Fibroblast of the conjunctiva (primary cell): ENCODE measurements at regions not wholly inside any gene's neighbourhood (a gene's known extent, or its start where the extent isn't known, plus 50 kb on each side); places are given as distances from the start of the nearest gene placed in this dataset.
"Not testable (repeated sequence)": the region's sequence is repeated elsewhere in the genome, so short reads cannot be mapped to it uniquely, and the experiment has no call there.

Source experiments
- DNase-seq: peaks from one replicate; pipeline ENCODE4 v3.0.0-alpha.2; 2010; ENCODE audit warnings: low read depth

- DNase-seq = no peak
These were observed 273.0 kb upstream of the RPS23 start for GRCh38 chr5:82551192-82551591.

DNA sequence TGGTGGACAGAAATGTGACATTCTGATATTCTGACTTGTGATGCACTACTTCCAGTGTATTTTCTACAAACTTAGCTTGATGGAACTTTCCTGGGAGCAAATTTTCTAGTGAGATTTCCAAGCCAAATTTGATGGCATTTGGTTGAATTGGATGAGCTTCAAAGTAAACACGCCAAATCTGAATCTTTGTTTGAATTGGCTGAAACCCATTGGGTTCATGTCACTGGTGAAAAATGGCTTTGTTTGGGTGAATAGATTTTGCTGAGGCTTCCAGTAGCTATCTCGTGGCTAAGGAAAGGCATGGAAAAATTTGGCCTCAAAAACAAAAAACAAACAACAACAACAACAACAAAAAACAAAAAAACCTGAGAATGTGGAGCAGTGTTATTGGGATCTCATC, 271.1 kb upstream of the RPS23 start:
- no peak for DNase-seq

DNA sequence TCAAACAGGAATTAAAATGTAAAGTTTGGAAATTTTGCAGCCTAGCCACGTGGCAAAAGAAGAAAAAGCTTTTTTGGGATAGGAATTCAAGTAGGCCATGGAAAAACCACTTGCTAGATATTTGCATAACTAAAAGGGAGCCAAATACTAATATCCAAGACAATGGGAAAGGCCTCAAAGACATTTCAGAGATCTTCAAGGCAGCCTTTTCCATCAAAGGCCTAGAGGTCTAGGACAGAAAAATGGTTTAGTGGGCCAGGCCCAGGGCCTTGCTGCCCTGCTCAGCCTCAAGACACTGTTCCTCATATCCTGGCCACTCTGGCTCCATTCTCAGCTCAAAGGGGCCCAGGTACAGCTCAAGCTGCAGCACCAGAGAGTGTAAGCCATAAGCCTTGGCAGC, 265.9 kb upstream of the RPS23 start:
- no peak for DNase-seq

DNA sequence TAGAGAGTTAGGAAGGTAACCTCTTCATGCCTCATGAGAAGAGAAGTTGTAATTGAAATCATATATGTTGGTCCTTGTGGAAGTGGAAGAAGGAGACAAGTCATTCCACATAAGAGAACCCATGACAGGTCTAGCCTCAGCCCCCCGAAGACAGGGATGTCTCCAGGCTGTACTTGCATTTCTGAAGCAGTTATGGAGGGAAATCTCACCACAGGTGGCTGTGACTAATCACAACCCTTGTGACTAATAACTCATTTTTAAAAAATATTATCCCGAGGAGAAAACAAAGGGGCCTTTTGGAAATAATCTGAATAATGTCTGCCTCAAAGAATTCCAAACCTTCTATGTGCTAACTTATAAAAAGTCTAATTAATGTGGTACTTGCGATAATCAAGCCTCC, 262.1 kb upstream of the RPS23 start:
- no peak for DNase-seq

- DNase-seq = peak; percentile 53
These were observed 260.3 kb upstream of the RPS23 start for GRCh38 chr5:82538339-82539034.

GRCh38 chr5:82537687-82538306, 259.6 kb upstream of the RPS23 start:
- no peak for DNase-seq

DNA sequence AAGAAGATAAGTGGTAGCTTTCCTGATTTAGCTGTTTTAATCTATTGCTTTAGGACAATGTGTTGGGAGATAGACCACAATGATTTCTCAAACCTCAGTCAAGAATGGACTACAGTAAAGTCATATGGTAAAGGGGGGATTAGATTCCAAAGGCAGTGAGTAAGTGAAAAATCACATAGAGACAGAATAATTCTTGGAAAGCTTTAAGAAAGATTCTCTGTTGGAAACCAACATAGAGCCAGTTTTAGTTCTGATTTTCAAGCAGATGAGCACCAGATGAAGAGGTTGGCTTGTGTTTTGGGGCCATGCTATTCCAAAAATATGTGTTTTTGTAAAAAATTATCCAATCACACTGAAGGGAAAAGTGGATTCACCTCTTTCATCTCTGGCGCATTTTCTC, 256.8 kb upstream of the RPS23 start:
- no peak for DNase-seq

DNA sequence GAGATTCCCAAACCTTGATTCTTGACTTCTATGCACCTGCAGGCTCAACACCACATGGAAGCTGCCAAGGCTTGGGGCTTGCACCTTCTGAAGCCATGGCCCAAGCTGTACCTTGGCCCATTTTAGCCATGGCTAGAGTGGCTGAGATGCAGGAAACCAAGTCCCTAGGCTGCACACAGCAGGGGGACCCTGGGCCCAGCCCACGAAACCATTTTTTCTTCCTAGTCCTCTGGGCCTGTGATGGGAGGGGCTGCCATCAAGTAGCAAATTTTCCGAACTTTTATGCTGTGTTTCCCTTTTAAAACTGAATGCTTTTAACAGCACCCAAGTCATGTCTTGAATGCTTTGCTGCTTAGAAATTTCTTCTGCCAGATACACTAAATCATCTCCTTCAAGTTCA, 253.9 kb upstream of the RPS23 start:
- DNase-seq = not testable (repeated sequence)

GRCh38 chr5:82526540-82526939, 248.4 kb upstream of the RPS23 start:
- DNase-seq = no peak

GRCh38 chr5:82525626-82526025, 247.5 kb upstream of the RPS23 start:
- no peak for DNase-seq

DNA sequence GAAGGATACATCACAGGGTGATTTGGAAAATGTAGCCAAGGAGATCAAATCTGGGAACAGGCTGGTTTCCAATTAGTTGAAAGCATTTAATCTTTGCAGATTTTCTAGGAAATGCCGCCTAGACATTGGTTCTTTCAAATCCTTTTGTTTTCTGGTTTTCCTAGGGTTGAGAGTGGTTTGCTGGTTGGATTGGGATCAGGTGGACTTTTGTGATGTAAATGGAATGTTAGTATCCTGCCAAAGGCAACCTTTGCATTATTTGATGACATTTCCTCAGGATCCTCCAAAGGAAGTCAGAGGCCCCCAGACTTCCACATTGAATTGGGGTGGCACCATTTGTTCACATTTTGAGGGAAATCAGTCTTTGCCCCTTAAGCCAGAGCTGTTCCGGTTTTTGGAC, 245.5 kb upstream of the RPS23 start:
- no peak for DNase-seq

- DNase-seq = no peak
These were observed 244.7 kb upstream of the RPS23 start for GRCh38 chr5:82522897-82523296.

DNA sequence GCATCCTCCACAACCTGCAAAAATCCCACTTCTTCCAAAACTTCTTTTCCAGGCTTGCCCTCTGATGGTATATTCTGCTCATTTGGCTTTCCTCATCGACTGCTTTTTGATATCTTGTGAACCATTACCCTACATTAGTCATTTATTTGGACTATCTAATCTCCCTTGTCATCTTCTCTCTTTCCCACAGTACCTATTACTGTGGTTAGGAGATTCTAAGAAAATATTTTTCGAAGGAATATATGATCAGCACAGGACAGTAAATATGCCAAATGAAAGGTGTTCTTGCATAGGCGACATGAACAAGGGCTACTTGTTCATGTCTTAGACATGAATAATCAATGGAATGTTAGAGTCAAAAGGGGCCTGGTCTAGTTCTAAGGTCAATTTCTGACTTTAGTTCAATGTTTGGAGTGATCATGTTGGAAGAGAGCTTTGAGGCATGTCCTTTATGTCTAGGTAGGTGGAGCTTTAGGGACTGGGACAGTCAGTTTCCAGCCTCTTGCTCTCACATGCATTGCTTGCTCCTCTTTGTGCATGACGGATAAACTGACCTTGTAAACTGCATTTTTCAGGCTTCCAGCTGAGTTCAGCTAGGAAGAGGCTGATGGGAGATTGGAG, 243.4 kb upstream of the RPS23 start:
- no peak for DNase-seq

DNA sequence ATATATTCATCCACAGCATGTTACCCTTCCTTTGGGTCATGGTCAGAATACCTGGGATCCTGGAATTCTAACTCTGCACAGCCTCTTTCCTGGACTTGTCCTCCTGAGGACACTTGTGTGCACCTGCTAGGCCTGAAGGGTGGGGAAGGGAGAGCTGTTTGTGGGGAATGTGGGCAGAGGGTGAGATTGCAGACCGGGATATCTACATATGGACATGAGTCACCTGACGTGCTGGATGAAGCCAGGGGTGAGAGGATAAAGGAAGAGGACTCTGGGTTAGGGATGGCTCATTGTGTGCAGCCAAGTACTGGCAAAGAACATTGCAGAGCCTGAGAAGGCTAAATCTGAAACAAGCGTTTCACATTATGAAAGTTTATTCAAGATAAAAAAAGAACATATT, 241.4 kb upstream of the RPS23 start:
- DNase-seq = no peak

GRCh38 chr5:82517544-82518075, 239.5 kb upstream of the RPS23 start:
- no peak for DNase-seq

DNA sequence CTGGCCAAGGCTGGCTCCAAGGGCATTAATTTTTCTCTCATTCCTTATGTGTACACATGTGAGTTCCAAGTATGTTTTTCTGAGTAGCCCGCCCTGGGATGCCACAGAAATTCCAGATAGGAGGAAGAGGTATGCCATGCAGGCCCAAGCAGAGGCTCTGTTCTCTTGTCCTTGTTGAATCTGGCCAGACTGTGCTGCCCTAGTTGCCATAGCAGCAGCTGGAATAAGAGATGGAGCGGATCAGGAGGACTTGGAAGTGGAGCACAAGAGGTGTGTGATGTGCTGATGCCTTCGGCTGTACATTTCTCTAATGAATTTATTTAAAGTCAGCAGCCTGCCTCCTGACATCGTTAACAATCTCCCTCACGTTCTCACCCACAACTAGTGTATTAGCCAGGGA, 235.6 kb upstream of the RPS23 start:
- no peak for DNase-seq

GRCh38 chr5:82512025-82512424, 233.9 kb upstream of the RPS23 start:
- no peak for DNase-seq

DNA sequence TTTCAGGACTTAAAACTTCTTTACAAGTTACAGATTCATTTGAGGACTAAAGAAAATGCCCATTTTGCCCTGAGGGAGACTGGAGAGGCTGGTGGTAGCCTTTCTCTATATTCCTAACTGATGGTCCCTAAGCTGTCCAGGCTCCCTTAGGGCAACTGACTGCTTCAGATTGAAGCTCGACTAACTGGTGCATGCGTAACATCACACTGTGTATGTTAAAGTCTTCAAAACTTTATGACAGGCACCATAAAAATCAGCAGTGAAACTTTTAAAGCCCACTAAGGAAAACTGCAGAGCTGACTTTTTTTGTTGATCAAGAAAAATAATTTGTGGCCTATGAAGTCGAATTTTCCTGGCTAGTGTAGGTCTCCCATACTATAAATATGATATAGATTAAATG, 233.0 kb upstream of the RPS23 start:
- no peak for DNase-seq

DNA sequence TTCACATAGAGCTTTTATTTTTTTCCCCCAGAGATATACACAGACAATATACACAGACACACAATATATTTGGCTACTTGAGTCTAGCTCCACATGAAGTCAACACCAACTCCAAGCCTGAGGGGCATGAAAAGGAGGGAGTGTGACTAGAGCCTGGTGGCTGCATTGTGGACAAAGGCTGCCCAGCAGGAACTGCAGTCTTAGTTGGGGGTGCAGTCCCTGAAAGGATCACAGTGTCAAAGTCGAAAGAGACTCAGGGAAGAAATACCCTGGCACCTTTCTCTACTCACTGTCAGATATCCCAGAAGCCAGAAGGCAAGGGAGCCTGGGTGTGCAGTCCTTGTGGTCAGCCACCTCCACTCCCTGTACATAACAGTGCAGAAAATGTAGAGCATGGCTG, 231.6 kb upstream of the RPS23 start:
- DNase-seq = no peak

DNA sequence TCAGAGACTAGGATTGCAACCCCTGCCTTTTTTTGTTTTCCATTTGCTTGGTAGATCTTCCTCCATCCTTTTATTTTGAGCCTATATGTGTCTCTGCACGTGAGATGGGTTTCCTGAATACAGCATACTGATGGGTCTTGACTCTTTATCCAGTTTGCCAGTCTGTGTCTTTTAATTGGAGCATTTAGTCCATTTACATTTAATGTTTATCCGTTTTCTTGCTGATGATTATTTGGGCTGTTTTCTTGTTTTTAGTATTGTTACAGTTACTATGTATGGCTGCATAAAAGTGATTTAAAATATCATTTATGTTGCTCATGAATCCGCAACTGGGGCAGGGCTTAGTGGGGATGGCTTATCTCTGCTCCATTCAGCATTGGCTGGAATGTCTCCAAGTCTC, 228.2 kb upstream of the RPS23 start:
- DNase-seq = not testable (repeated sequence)

DNA sequence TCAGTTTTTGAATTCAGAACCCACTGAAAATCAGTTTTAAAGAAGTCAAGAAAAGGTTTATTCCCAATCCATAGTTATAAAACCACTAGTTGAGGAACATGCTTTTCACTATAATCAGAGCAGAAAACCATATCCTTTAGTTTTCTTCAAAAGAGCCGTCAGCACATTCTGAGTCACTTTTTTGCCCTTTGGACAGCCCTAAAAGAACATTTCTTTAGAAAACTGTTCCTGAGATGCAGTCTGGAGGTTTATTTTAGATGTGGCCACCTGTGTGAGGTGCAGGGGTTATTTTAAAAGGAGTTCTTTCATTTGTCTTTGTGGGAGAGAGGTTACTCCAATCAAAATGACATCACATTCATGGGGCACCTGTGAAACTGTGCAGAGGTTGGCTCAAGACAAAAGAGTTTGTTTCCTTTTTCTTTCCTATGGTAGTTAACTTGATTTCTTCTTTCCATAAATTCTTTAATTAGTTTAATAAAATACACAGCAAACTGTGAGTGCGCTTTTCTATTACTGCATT, 221.6 kb upstream of the RPS23 start:
- no peak for DNase-seq

DNA sequence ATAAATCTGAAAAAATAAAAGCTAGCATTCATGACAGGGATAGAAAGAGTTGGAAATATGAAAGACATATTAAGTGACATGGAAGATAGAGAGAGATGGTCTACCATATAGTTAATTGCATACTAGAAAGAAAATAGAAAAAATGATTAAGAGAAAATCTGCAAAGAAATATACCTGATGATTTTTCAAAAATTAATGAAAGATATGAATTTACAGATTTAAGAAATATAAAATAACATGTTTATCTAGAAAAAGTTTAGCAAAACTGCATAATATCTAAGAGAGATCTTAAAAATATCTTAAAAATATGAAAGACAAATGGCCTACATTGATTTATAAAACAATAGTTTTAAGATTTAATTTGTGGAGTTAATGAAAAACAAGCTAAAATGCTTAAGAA, 219.1 kb upstream of the RPS23 start:
- no peak for DNase-seq

DNA sequence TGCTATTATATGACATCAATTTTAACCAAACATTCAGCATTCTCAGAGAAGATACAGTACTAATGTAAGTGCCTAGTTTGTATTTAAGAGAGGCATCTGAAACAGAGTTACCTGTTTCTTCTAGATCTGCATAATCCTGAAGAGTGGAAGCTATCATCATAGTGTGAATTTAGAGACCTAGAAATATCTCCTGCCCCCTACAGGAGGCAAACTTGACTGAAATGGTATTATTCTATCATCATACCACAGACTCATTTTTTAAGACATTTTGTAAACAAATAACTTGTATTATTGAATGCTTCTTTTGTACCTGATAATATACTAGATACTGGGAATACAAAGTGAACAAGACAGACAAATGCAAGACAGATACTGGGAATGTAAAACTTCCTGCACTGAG, 216.8 kb upstream of the RPS23 start:
- no peak for DNase-seq
